H9 (cell line): ENCODE measurements at regions not wholly inside any gene's neighbourhood (a gene's known extent, or its start where the extent isn't known, plus 50 kb on each side); places are given as distances from the start of the nearest gene placed in this dataset.

ENCODE experiments used
- DNase-seq: peaks from one replicate; pipeline ENCODE4 v3.0.0-alpha.2; 2017
- H2AFZ ChIP-seq: one replicate; pipeline ENCODE4 v1.6.1; 2013; ENCODE audit warnings: mild to moderate bottlenecking, low read length, control low read depth, moderate library complexity
- H2AK5ac ChIP-seq: 2 replicates; pipeline ENCODE4 v1.6.1; 2013; ENCODE audit warnings: low read length, control low read depth, mixed read lengths; ENCODE audit not compliant: insufficient read length
- H2BK120ac ChIP-seq: one replicate; pipeline ENCODE4 v1.6.1; 2013; ENCODE audit warnings: low read depth, mild to moderate bottlenecking, low read length, control low read depth, inconsistent platforms; ENCODE audit not compliant: poor library complexity, severe bottlenecking
- H2BK12ac ChIP-seq: 2 replicates; pipeline ENCODE4 v1.6.1; 2013; ENCODE audit warnings: low read length, control low read depth, mixed read lengths, low read depth; ENCODE audit not compliant: insufficient read length
- H2BK15ac ChIP-seq: 2 replicates; pipeline ENCODE4 v1.6.1; 2013; ENCODE audit warnings: low read depth, low read length, control low read depth
- H2BK20ac ChIP-seq: one replicate; pipeline ENCODE4 v1.6.1; 2013; ENCODE audit warnings: low read depth, mild to moderate bottlenecking, low read length, control low read depth, inconsistent platforms; ENCODE audit not compliant: poor library complexity, severe bottlenecking
- H2BK5ac ChIP-seq: 2 replicates; pipeline ENCODE4 v1.6.1; 2013; ENCODE audit warnings: low read length, control low read depth, mixed read lengths; ENCODE audit not compliant: insufficient read length
- H3K14ac ChIP-seq: 2 replicates; pipeline ENCODE4 v1.6.1; 2013; ENCODE audit warnings: low read length, control low read depth; ENCODE audit not compliant: insufficient read depth
- H3K18ac ChIP-seq: 2 replicates; pipeline ENCODE4 v1.6.1; 2013; ENCODE audit warnings: low read depth, mild to moderate bottlenecking, mixed read lengths, low read length, control low read depth; ENCODE audit not compliant: insufficient read length
- H3K23ac ChIP-seq: 2 replicates; pipeline ENCODE4 v1.6.1; 2013; ENCODE audit warnings: low read length, control low read depth, mixed read lengths, low read depth; ENCODE audit not compliant: insufficient read length
- H3K23me2 ChIP-seq: 2 replicates; pipeline ENCODE4 v1.6.1; 2013; ENCODE audit warnings: low read depth, mild to moderate bottlenecking, mixed read lengths, low read length, control low read depth; ENCODE audit not compliant: insufficient read length, poor library complexity, severe bottlenecking
- H3K27ac ChIP-seq: 2 replicates; pipeline ENCODE4 v1.5.1; 2013; ENCODE audit warnings: low read length, control low read depth, mixed read lengths, low read depth; ENCODE audit not compliant: insufficient read length
- H3K27me3 ChIP-seq: 2 replicates; pipeline ENCODE4 v1.6.1; 2013; ENCODE audit warnings: low read length, control low read depth, inconsistent platforms; ENCODE audit not compliant: insufficient read depth
- H3K4ac ChIP-seq: 2 replicates; pipeline ENCODE4 v1.6.1; 2013; ENCODE audit warnings: low read depth, mild to moderate bottlenecking, control low read depth, inconsistent platforms, low read length, moderate library complexity
- H3K4me1 ChIP-seq: 2 replicates; pipeline ENCODE4 v1.6.1; 2013; ENCODE audit warnings: low read length, control low read depth, inconsistent platforms; ENCODE audit not compliant: insufficient read depth
- H3K4me2 ChIP-seq: 2 replicates; pipeline ENCODE4 v1.6.1; 2013; ENCODE audit warnings: low read length, control low read depth, mixed read lengths; ENCODE audit not compliant: insufficient read length, insufficient read depth
- H3K56ac ChIP-seq: 2 replicates; pipeline ENCODE4 v1.6.1; 2013; ENCODE audit warnings: low read depth, mild to moderate bottlenecking, mixed read lengths, low read length, control low read depth; ENCODE audit not compliant: insufficient read length
- H3K79me1 ChIP-seq: 2 replicates; pipeline ENCODE4 v1.6.1; 2013; ENCODE audit warnings: low read depth, mild to moderate bottlenecking, moderate library complexity, low read length, control low read depth, inconsistent platforms; ENCODE audit not compliant: insufficient read depth, poor library complexity, severe bottlenecking
- H3K79me2 ChIP-seq: 2 replicates; pipeline ENCODE4 v1.6.1; 2013; ENCODE audit warnings: low read length, control low read depth, inconsistent platforms; ENCODE audit not compliant: insufficient read depth
- H3K9ac ChIP-seq: 2 replicates; pipeline ENCODE4 v1.6.1; 2013; ENCODE audit warnings: low read length, control low read depth, mixed read lengths; ENCODE audit not compliant: insufficient read length; ENCODE audit errors: extremely low read depth
- H3K9me3 ChIP-seq: one replicate; pipeline ENCODE4 v1.6.1; 2013; ENCODE audit warnings: low read depth, low read length, inconsistent platforms; ENCODE audit not compliant: control insufficient read depth
- H3T11ph ChIP-seq: one replicate; pipeline ENCODE4 v1.6.1; 2013; ENCODE audit warnings: mild to moderate bottlenecking, low read length, control low read depth, inconsistent platforms
- H4K20me1 ChIP-seq: one replicate; pipeline ENCODE4 v1.6.1; 2013; ENCODE audit not compliant: control insufficient read depth, insufficient read length, insufficient read depth
- H4K5ac ChIP-seq: 2 replicates; pipeline ENCODE4 v1.6.1; 2013; ENCODE audit warnings: low read depth, mild to moderate bottlenecking, mixed read lengths, low read length, control low read depth; ENCODE audit not compliant: insufficient read length
- H4K8ac ChIP-seq: replicated peaks from 2 replicates; pipeline ENCODE4 v1.6.1; 2013; ENCODE audit warnings: low read length, control low read depth, mixed read lengths, low read depth; ENCODE audit not compliant: insufficient read length
- H4K91ac ChIP-seq: 2 replicates; pipeline ENCODE4 v1.6.1; 2013; ENCODE audit warnings: low read depth, mild to moderate bottlenecking, moderate library complexity, mixed read lengths, low read length, control low read depth; ENCODE audit not compliant: insufficient read length
- H3K27ac Mint-ChIP-seq, 3 experiments: 2 replicates in 2 of 3; 3 replicates in 1 of 3; pipeline ENCODE4 v1.8.0; 2020 to 2021; ENCODE audit warnings: mixed read lengths in 3 of 3, mild to moderate bottlenecking in 1 of 3, moderate library complexity in 1 of 3
- H3K27me3 Mint-ChIP-seq: 2 replicates; pipeline ENCODE4 v1.8.0; 2021; ENCODE audit warnings: low read depth, mild to moderate bottlenecking, moderate library complexity, mixed read lengths
- H3K36me3 Mint-ChIP-seq, 3 experiments: 2 replicates in 2 of 3; 3 replicates in 1 of 3; pipeline ENCODE4 v1.8.0; 2020 to 2021; ENCODE audit warnings: low read depth in 3 of 3, mixed read lengths in 3 of 3; ENCODE audit not compliant: insufficient read depth in 1 of 3
- H3K4me1 Mint-ChIP-seq, 2 experiments: 2 replicates each; pipeline ENCODE4 v1.8.0; 2020; ENCODE audit warnings: mixed read lengths in 2 of 2
- H3K4me3 Mint-ChIP-seq, 2 experiments: 2 replicates in 1 of 2; 3 replicates in 1 of 2; pipeline ENCODE4 v1.8.0; 2020 to 2021; ENCODE audit warnings: mild to moderate bottlenecking in 2 of 2, mixed read lengths in 2 of 2, moderate library complexity in 1 of 2
- H3K9me3 Mint-ChIP-seq, 2 experiments: 2 replicates in 1 of 2; 3 replicates in 1 of 2; pipeline ENCODE4 v1.8.0; 2020; ENCODE audit warnings: mild to moderate bottlenecking in 2 of 2, mixed read lengths in 2 of 2, moderate library complexity in 1 of 2
- WGBS: extraction: QIAGEN DNeasy Blood & Tissue Kit; methylation state at CpG from one replicate; pipeline ENCODE4 v1.1.7; 2013; ENCODE audit warnings: missing lambda C conversion rate, low lambda C conversion rate, mixed read lengths; ENCODE audit not compliant: insufficient read length; ENCODE audit errors: extremely low coverage; 5-methylcytosine and 5-hydroxymethylcytosine counted together
- TF ChIP-seq, protein P1 (sequence below): fragments of 200-600 bp; sonication (generic); conservative IDR thresholded peaks from 3 replicates; pipeline ENCODE4 v1.8.0; 2021; ENCODE audit warnings: antibody characterized with exemption, mild to moderate bottlenecking

DNA sequence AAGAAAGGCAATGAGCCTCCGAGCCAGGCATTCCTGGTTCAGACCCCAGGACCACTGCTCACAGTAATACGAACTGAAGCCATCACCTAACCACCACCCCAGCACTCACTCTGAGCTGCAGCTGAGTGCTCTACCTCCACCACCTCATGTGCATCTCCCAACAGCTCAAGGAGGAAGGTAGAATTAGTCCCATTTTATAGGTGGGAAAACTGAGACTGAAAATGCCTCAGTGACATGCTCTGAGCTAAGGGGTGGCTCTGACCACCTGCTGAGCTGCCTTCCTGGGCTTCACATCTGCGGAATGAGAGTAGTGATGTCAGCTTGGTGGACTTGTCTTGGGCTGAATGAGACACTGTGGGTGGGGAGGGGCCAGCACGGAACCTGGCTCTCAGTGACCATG is 159.7 kb upstream of the UNC5B start:
- Histone ChIP-seq H3K23me2 (no peaks in the 10 kb centered on the region), H3K9ac (no peak overlapping the region), H2AFZ (no peak overlapping the region), H2BK120ac (no peak overlapping the region), H4K8ac (no peak overlapping the region), H3K18ac (no peak overlapping the region), H3K4me1 (no peaks in the 10 kb centered on the region), H4K91ac (no peak overlapping the region), H3K27ac (no peak overlapping the region), H4K5ac (no peak overlapping the region), H2BK15ac (no peak overlapping the region), H3K27me3 (no peaks in the 10 kb centered on the region), H3K14ac (no peak overlapping the region), H3K79me2 (no peaks in the 10 kb centered on the region), H3K23ac (no peak overlapping the region), H3K79me1 (no peaks in the 10 kb centered on the region), H2BK20ac (no peak overlapping the region), H4K20me1 (peaks cover 4% of the 10 kb centered on the region), H2AK5ac (no peak overlapping the region), H3K56ac (no peak overlapping the region), H3K4ac (no peak overlapping the region), H3K4me2 (no peak overlapping the region), H3K9me3 (no peaks in the 10 kb centered on the region), H3T11ph (no peak overlapping the region), H2BK12ac (no peak overlapping the region), H2BK5ac (no peak overlapping the region)
- Mint-ChIP-seq H3K27ac (no peak overlapping the region; a peak in 1 of 7 replicates), H3K4me3 (no peak overlapping the region), H3K36me3 (no peaks in the 10 kb centered on the region), H3K4me1 (no peaks in the 10 kb centered on the region), H3K9me3 (peaks cover 0 to 4% of the 10 kb centered on the region in 2 experiments; a peak in 1 of 5 replicates), H3K27me3 (peaks cover 2% of the 10 kb centered on the region)
- DNase-seq = no peak
- no CpG with 5 or more reads among the region's 4 CpGs for WGBS
- TF ChIP-seq, protein P1, sequence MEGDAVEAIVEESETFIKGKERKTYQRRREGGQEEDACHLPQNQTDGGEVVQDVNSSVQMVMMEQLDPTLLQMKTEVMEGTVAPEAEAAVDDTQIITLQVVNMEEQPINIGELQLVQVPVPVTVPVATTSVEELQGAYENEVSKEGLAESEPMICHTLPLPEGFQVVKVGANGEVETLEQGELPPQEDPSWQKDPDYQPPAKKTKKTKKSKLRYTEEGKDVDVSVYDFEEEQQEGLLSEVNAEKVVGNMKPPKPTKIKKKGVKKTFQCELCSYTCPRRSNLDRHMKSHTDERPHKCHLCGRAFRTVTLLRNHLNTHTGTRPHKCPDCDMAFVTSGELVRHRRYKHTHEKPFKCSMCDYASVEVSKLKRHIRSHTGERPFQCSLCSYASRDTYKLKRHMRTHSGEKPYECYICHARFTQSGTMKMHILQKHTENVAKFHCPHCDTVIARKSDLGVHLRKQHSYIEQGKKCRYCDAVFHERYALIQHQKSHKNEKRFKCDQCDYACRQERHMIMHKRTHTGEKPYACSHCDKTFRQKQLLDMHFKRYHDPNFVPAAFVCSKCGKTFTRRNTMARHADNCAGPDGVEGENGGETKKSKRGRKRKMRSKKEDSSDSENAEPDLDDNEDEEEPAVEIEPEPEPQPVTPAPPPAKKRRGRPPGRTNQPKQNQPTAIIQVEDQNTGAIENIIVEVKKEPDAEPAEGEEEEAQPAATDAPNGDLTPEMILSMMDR = no peak
